NB4 (cell line): ENCODE measurements at regions not wholly inside any gene's neighbourhood (a gene's known extent, or its start where the extent isn't known, plus 50 kb on each side); places are given as distances from the start of the nearest gene placed in this dataset.

Experiments used
- CTCF ChIP-seq: IDR thresholded peaks from one replicate; pipeline ENCODE4 v1.5.1; 2012; ENCODE audit warnings: low read depth, low read length
- MAX ChIP-seq: IDR thresholded peaks from 2 replicates; pipeline ENCODE4 v1.6.1; 2011; ENCODE audit warnings: low read depth, low read length
- POLR2A ChIP-seq: IDR thresholded peaks from 2 replicates; pipeline ENCODE4 v1.6.1; 2011; ENCODE audit warnings: mild to moderate bottlenecking; ENCODE audit not compliant: insufficient read length; ENCODE audit errors: extremely low read depth

- TF ChIP-seq CTCF (no peak), MAX (no peak), POLR2A (no peak)
Measured at GRCh38 chr6:137579612-137580011, 85.4 kb upstream of the OLIG3 start.
